ENCODE measurements at regions not wholly inside any gene's neighbourhood (a gene's known extent, or its start where the extent isn't known, plus 50 kb on each side); places are given as distances from the start of the nearest gene placed in this dataset.
"Not testable (repeated sequence)": the region's sequence is repeated elsewhere in the genome, so short reads cannot be mapped to it uniquely, and the experiment has no call there.

DNA sequence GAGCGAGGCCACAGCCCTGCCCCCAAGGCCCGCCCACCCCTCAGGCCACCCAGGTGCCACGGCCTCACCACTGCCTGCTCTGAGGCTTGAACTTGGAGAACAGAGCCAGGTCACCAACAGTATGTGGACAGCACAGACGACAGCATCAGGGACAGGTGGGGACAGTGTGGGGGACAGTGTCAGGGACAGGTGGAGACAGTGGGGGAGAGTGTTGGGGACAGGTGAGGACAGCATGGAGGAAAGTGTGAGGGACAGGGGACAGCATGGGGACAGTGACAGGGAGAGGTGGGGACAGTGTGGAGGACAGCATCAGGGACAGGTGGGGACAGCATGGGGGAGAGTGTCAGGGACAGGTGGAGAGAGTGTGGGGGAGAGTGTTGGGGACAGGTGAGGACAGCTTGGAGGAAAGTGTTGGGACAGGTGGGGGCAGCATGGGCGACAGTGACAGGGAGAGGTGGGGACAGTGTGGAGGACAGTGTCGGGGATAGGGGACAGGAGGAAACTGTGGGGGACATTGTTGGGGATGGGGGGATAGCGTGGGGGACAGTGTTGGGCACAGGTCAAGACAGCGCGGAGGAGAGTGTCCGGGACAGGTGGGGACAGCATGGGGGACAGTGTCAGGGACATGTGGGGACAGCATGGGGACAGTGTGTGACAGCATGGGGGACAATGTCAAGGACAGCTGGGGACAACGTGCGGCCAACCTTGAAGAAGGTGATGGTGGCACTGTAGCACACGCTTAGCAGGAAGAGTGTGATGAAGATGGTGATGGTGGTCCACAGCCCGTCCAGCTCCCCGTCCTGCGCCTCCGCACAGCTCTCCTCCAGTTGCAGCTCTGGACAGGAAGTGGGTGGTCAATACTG, 114.9 kb downstream of the TMEM121 start:
- DNase-seq (ENCODE audit: low read depth in 1 of 2, low spot score in 1 of 2), result no peak
- TF ChIP-seq ZFP36 (IDR thresholded peaks at IDR 0.05; ENCODE audit: borderline replicate concordance, partially characterized antibody) (no peak), ESRRA (IDR thresholded peaks at IDR 0.05; ENCODE audit: borderline replicate concordance, low read length) (no peak), ELK1 (IDR thresholded peaks at IDR 0.05; ENCODE audit: low read depth, low read length) (no peak), CHD2 (IDR thresholded peaks at IDR 0.05; ENCODE audit: low read length, partially characterized antibody) (no peak), KDM5A (IDR thresholded peaks at IDR 0.05) (no peak), EHF (CRISPR knock-in tag; IDR thresholded peaks at IDR 0.05) (no peak), EHMT2 (IDR thresholded peaks at IDR 0.05; ENCODE audit: low read depth) (no peak), HOXB13 (CRISPR knock-in tag; IDR thresholded peaks at IDR 0.05; ENCODE audit: low read depth) (no peak), SREBF2 (IDR thresholded peaks at IDR 0.05) (no peak), ZSCAN20 (CRISPR knock-in tag; IDR thresholded peaks at IDR 0.05) (no peak), FOXS1 (CRISPR knock-in tag; IDR thresholded peaks at IDR 0.05) (no peak), E2F6 (IDR thresholded peaks at IDR 0.05; ENCODE audit: borderline replicate concordance, low read depth) (no peak), JUNB (IDR thresholded peaks at IDR 0.05) (no peak), HDAC2 (IDR thresholded peaks at IDR 0.05) (no peak), HOXA7 (CRISPR knock-in tag; IDR thresholded peaks at IDR 0.05) (no peak), EP300 (IDR thresholded peaks at IDR 0.05) (no peak)
- TF ChIP-seq, protein P1, sequence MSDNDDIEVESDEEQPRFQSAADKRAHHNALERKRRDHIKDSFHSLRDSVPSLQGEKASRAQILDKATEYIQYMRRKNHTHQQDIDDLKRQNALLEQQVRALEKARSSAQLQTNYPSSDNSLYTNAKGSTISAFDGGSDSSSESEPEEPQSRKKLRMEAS (IDR thresholded peaks at IDR 0.05), result no peak
- TF ChIP-seq, protein P2, sequence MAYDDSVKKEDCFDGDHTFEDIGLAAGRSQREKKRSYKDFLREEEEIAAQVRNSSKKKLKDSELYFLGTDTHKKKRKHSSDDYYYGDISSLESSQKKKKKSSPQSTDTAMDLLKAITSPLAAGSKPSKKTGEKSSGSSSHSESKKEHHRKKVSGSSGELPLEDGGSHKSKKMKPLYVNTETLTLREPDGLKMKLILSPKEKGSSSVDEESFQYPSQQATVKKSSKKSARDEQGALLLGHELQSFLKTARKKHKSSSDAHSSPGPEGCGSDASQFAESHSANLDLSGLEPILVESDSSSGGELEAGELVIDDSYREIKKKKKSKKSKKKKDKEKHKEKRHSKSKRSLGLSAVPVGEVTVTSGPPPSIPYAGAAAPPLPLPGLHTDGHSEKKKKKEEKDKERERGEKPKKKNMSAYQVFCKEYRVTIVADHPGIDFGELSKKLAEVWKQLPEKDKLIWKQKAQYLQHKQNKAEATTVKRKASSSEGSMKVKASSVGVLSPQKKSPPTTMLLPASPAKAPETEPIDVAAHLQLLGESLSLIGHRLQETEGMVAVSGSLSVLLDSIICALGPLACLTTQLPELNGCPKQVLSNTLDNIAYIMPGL (CRISPR knock-in tag; IDR thresholded peaks at IDR 0.05; ENCODE audit: borderline replicate concordance), result no peak
- WGBS (ENCODE audit: missing lambda C conversion rate), result 43% methylated on average over 10 of the region's 17 CpGs
- FAIRE-seq, result no peak
- Histone ChIP-seq H3K27ac (no peak overlapping the region), H3K4me1 (no peaks in the 10 kb centered on the region), H3K4me3 (no peak overlapping the region), H3K9me3 (no peaks in the 10 kb centered on the region), H3K4me2 (no peak overlapping the region)
- ChIA-PET POLR2A (no interaction called here), CTCF (no interaction called here)
- ATAC-seq, result no peak

DNA sequence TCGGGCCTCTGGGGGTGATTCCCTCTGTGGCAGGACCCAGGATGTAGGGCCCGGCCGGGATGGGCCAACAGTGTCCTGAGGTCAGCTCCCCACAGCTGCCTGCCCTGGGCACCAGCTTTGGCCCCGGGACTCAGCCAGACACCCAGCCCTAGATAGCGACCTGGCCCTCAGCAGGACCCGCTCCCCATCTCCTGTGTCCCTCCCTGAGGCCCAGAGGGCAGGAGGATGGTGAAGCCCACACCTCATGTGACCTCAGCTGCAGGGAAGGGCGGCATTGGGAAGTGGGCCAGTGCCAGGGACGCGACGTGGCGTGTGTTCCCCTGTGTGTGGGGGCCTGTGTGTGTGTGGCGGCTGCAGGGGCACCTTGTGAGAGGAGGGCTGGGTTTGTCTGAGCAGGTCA, 115.6 kb downstream of the TMEM121 start:
- POLR2A ChIA-PET; H3K27ac ChIP-seq; DNase-seq (ENCODE audit: low read depth in 1 of 2, low spot score in 1 of 2); H3K9me3 ChIP-seq; FAIRE-seq; H3K4me1 ChIP-seq; H3K4me3 ChIP-seq; H3K4me2 ChIP-seq; CTCF ChIA-PET; ATAC-seq: not testable (repeated sequence)
- WGBS (ENCODE audit: missing lambda C conversion rate), result 59% methylated on average over 9 of the region's 12 CpGs

- POLR2A ChIA-PET; CTCF ChIA-PET; FAIRE-seq; H3K4me1 ChIP-seq; H3K9me3 ChIP-seq; H3K4me2 ChIP-seq; H3K27ac ChIP-seq; DNase-seq (ENCODE audit: low read depth in 1 of 2, low spot score in 1 of 2); ATAC-seq; H3K4me3 ChIP-seq: not testable (repeated sequence)
- WGBS (ENCODE audit: missing lambda C conversion rate), result no CpG with 5 or more reads among the region's 19 CpGs
These were observed 116.1 kb downstream of the TMEM121 start for GRCh38 chr14:105642486-105642885.

GRCh38 chr14:105643406-105644052, 117.1 kb downstream of the TMEM121 start:
- CTCF ChIA-PET; H3K4me1 ChIP-seq; H3K9me3 ChIP-seq; H3K27ac ChIP-seq; H3K4me3 ChIP-seq; DNase-seq (ENCODE audit: low read depth in 1 of 2, low spot score in 1 of 2); ATAC-seq; H3K4me2 ChIP-seq; POLR2A ChIA-PET; FAIRE-seq: not testable (repeated sequence)
- WGBS (ENCODE audit: missing lambda C conversion rate), result 43% methylated on average over 23 of the region's 30 CpGs

- 59% methylated on average over 11 of the region's 11 CpGs for WGBS (ENCODE audit: missing lambda C conversion rate)
These were observed 117.7 kb downstream of the TMEM121 start for GRCh38 chr14:105644053-105644435.

DNA sequence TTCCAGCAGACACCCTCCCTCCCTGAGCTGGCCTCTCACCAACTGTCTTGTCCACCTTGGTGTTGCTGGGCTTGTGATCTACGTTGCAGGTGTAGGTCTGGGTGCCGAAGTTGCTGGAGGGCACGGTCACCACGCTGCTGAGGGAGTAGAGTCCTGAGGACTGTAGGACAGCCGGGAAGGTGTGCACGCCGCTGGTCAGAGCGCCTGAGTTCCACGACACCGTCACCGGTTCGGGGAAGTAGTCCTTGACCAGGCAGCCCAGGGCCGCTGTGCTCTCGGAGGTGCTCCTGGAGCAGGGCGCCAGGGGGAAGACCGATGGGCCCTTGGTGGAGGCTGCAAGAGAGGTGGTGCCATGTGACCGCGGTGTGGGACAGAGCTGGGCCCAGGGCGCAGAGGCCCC, 118.1 kb downstream of the TMEM121 start:
- H3K27ac ChIP-seq; H3K9me3 ChIP-seq; DNase-seq (ENCODE audit: low read depth in 1 of 2, low spot score in 1 of 2); H3K4me2 ChIP-seq; POLR2A ChIA-PET; FAIRE-seq; CTCF ChIA-PET; ATAC-seq; H3K4me1 ChIP-seq; H3K4me3 ChIP-seq: not testable (repeated sequence)
- 50% methylated on average over 18 of the region's 19 CpGs for WGBS (ENCODE audit: missing lambda C conversion rate)

More at GRCh38 chr14:105644053-105644435, 117.7 kb downstream of the TMEM121 start:
- H3K4me1 ChIP-seq; ATAC-seq; H3K4me3 ChIP-seq; DNase-seq (ENCODE audit: low read depth in 1 of 2, low spot score in 1 of 2); CTCF ChIA-PET; H3K27ac ChIP-seq; H3K4me2 ChIP-seq; H3K9me3 ChIP-seq; POLR2A ChIA-PET; FAIRE-seq: not testable (repeated sequence)
